Stomach (tissue), 4 donors: ENCODE measurements at regions not wholly inside any gene's neighbourhood (a gene's known extent, or its start where the extent isn't known, plus 50 kb on each side); places are given as distances from the start of the nearest gene placed in this dataset.

Experiments used
- CTCF ChIP-seq, 7 experiments: fragments of 450-650 bp in 4 of 7; fragments of 200-600 bp in 3 of 7; sonication (generic) in 3 of 7; IDR thresholded peaks; one replicate each; pipeline ENCODE4 v1.5.1; 2016 to 2019; ENCODE audit warnings: antibody characterized with exemption in 7 of 7, control low read depth in 2 of 7, mild to moderate bottlenecking in 1 of 7
- POLR2A ChIP-seq, 4 donors: fragments of 450-650 bp; IDR thresholded peaks; one replicate each; pipeline ENCODE4 v1.6.1; 2016; ENCODE audit warnings: antibody characterized with exemption in 4 of 4, control low read depth in 2 of 4, mild to moderate bottlenecking in 1 of 4, moderate library complexity in 1 of 4

- no peak for TF ChIP-seq CTCF (IDR thresholded peaks at IDR 0.05)
- no peak for TF ChIP-seq POLR2A (IDR thresholded peaks at IDR 0.05)
Observed at GRCh38 chr12:89081719-89082369, 270.5 kb downstream of the DUSP6 start.
